ENCODE measurements at regions not wholly inside any gene's neighbourhood (a gene's known extent, or its start where the extent isn't known, plus 50 kb on each side); places are given as distances from the start of the nearest gene placed in this dataset.

- no peaks in the 10 kb centered on the region for H3K9me3 Mint-ChIP-seq (ENCODE audit: unreplicated experiment)
- Histone ChIP-seq H3K4me1 (ENCODE audit: insufficient read depth, low read length) (no peaks in the 10 kb centered on the region), H3K4me2 (ENCODE audit: low read length) (no peak overlapping the region), H4K20me1 (ENCODE audit: insufficient read depth, low read length) (no peaks in the 10 kb centered on the region), H3K79me2 (ENCODE audit: insufficient read depth, low read length) (no peaks in the 10 kb centered on the region), H3K9me3 (ENCODE audit: insufficient read depth, low read depth, low read length) (no peaks in the 10 kb centered on the region), H2AFZ (ENCODE audit: low read depth, low read length) (no peak overlapping the region), H3K27me3 (ENCODE audit: insufficient read depth, low read length) (no peaks in the 10 kb centered on the region), H3K27ac (ENCODE audit: low read depth, low read length) (no peak overlapping the region), H3K36me3 (ENCODE audit: insufficient read depth, low read length) (no peaks in the 10 kb centered on the region), H3K4me3 (ENCODE audit: insufficient read depth, low read depth, low read length) (no peak overlapping the region), H3K9ac (ENCODE audit: low read length) (no peak overlapping the region)
- H3K27me3 Mint-ChIP-seq (ENCODE audit: low read depth, unreplicated experiment), result no peaks in the 10 kb centered on the region
- H3K27ac Mint-ChIP-seq (ENCODE audit: unreplicated experiment), result no peak overlapping the region
- DNase-seq (ENCODE audit: low read depth) (no peak), FAIRE-seq (no peak)
- no peak for TF ChIP-seq EZH2 (IDR thresholded peaks at IDR 0.05; ENCODE audit: insufficient read depth, low read length)
- TF ChIP-seq, protein P1, sequence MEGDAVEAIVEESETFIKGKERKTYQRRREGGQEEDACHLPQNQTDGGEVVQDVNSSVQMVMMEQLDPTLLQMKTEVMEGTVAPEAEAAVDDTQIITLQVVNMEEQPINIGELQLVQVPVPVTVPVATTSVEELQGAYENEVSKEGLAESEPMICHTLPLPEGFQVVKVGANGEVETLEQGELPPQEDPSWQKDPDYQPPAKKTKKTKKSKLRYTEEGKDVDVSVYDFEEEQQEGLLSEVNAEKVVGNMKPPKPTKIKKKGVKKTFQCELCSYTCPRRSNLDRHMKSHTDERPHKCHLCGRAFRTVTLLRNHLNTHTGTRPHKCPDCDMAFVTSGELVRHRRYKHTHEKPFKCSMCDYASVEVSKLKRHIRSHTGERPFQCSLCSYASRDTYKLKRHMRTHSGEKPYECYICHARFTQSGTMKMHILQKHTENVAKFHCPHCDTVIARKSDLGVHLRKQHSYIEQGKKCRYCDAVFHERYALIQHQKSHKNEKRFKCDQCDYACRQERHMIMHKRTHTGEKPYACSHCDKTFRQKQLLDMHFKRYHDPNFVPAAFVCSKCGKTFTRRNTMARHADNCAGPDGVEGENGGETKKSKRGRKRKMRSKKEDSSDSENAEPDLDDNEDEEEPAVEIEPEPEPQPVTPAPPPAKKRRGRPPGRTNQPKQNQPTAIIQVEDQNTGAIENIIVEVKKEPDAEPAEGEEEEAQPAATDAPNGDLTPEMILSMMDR (IDR thresholded peaks at IDR 0.05; ENCODE audit: insufficient read depth, low read depth, low read length), result no peak
- no peak overlapping the region for H3K4me3 Mint-ChIP-seq (ENCODE audit: unreplicated experiment)
- peaks cover 10% of the 10 kb centered on the region for H3K4me1 Mint-ChIP-seq (ENCODE audit: low read depth, unreplicated experiment)
- no peaks in the 10 kb centered on the region for H3K36me3 Mint-ChIP-seq (ENCODE audit: low read depth, unreplicated experiment)
These were observed 491.3 kb upstream of the AGTR1 start for GRCh38 chr3:148206446-148206845.

GRCh38 chr3:148208975-148209374 is 488.7 kb upstream of the AGTR1 start:
- H3K27me3 ChIP-seq (ENCODE audit: insufficient read depth, low read length), result no peaks in the 10 kb centered on the region
- H3K9ac ChIP-seq (ENCODE audit: low read length), result no peak overlapping the region
- H3K79me2 ChIP-seq (ENCODE audit: insufficient read depth, low read length), result no peaks in the 10 kb centered on the region
- no peak overlapping the region for H3K4me3 ChIP-seq (ENCODE audit: insufficient read depth, low read depth, low read length)
- no peak overlapping the region for H2AFZ ChIP-seq (ENCODE audit: low read depth, low read length)
- no peaks in the 10 kb centered on the region for H3K4me1 ChIP-seq (ENCODE audit: insufficient read depth, low read length)
- no peak overlapping the region for H3K4me2 ChIP-seq (ENCODE audit: low read length)
- no peaks in the 10 kb centered on the region for H4K20me1 ChIP-seq (ENCODE audit: insufficient read depth, low read length)
- H3K4me1 Mint-ChIP-seq (ENCODE audit: low read depth, unreplicated experiment), result peaks cover 8% of the 10 kb centered on the region
- no peaks in the 10 kb centered on the region for H3K36me3 Mint-ChIP-seq (ENCODE audit: low read depth, unreplicated experiment)
- no peaks in the 10 kb centered on the region for H3K9me3 ChIP-seq (ENCODE audit: insufficient read depth, low read depth, low read length)
- no peak overlapping the region for H3K27ac ChIP-seq (ENCODE audit: low read depth, low read length)
- DNase-seq (ENCODE audit: low read depth), result no peak
- FAIRE-seq, result no peak
- H3K27me3 Mint-ChIP-seq (ENCODE audit: low read depth, unreplicated experiment), result no peaks in the 10 kb centered on the region
- no peak overlapping the region for H3K27ac Mint-ChIP-seq (ENCODE audit: unreplicated experiment)
- H3K4me3 Mint-ChIP-seq (ENCODE audit: unreplicated experiment), result no peak overlapping the region
- H3K9me3 Mint-ChIP-seq (ENCODE audit: unreplicated experiment), result no peaks in the 10 kb centered on the region
- H3K36me3 ChIP-seq (ENCODE audit: insufficient read depth, low read length), result no peaks in the 10 kb centered on the region
- no peak for TF ChIP-seq EZH2 (IDR thresholded peaks at IDR 0.05; ENCODE audit: insufficient read depth, low read length)
- TF ChIP-seq, protein P1 (IDR thresholded peaks at IDR 0.05; ENCODE audit: insufficient read depth, low read depth, low read length), result no peak

DNA sequence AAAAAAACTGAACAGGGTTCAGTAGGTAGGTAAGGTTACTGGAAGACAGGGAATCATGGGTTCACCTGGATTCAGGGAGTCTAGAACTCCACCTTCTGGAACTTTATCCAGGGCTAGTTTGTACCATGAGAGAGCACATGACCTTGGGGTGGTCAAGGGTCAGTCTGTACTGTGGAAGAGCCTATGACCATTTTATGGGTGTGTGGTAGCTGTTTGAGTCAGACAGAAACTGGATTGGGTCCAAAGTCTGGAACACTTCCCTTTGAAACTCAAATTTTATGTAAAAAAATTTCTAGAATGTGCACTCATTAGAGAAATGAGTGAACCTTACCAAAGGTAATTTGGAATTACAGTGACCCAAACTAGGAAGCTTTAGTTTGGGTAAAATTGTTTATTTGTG is 486.0 kb upstream of the AGTR1 start:
- H3K4me3 Mint-ChIP-seq (ENCODE audit: unreplicated experiment), result no peak overlapping the region
- H3K27me3 Mint-ChIP-seq (ENCODE audit: low read depth, unreplicated experiment), result no peaks in the 10 kb centered on the region
- H3K9me3 ChIP-seq (ENCODE audit: insufficient read depth, low read depth, low read length), result no peaks in the 10 kb centered on the region
- H3K79me2 ChIP-seq (ENCODE audit: insufficient read depth, low read length), result no peaks in the 10 kb centered on the region
- TF ChIP-seq, protein P1 (IDR thresholded peaks at IDR 0.05; ENCODE audit: insufficient read depth, low read depth, low read length), result no peak
- no peak for TF ChIP-seq EZH2 (IDR thresholded peaks at IDR 0.05; ENCODE audit: insufficient read depth, low read length)
- no peak overlapping the region for H3K9ac ChIP-seq (ENCODE audit: low read length)
- H4K20me1 ChIP-seq (ENCODE audit: insufficient read depth, low read length), result no peaks in the 10 kb centered on the region
- H3K9me3 Mint-ChIP-seq (ENCODE audit: unreplicated experiment), result no peaks in the 10 kb centered on the region
- FAIRE-seq, result no peak
- no peak overlapping the region for H3K4me2 ChIP-seq (ENCODE audit: low read length)
- H2AFZ ChIP-seq (ENCODE audit: low read depth, low read length), result no peak overlapping the region
- no peaks in the 10 kb centered on the region for H3K36me3 ChIP-seq (ENCODE audit: insufficient read depth, low read length)
- H3K36me3 Mint-ChIP-seq (ENCODE audit: low read depth, unreplicated experiment), result no peaks in the 10 kb centered on the region
- H3K27ac Mint-ChIP-seq (ENCODE audit: unreplicated experiment), result peak overlapping the region; percentile 42
- no peaks in the 10 kb centered on the region for H3K27me3 ChIP-seq (ENCODE audit: insufficient read depth, low read length)
- no peak overlapping the region for H3K4me3 ChIP-seq (ENCODE audit: insufficient read depth, low read depth, low read length)
- H3K4me1 ChIP-seq (ENCODE audit: insufficient read depth, low read length), result no peaks in the 10 kb centered on the region
- peak; percentile 43 for DNase-seq (ENCODE audit: low read depth)
- H3K4me1 Mint-ChIP-seq (ENCODE audit: low read depth, unreplicated experiment), result peaks cover 8% of the 10 kb centered on the region
- H3K27ac ChIP-seq (ENCODE audit: low read depth, low read length), result no peak overlapping the region
